Osteocyte (in vitro differentiated cells): ENCODE measurements at regions not wholly inside any gene's neighbourhood (a gene's known extent, or its start where the extent isn't known, plus 50 kb on each side); places are given as distances from the start of the nearest gene placed in this dataset.

Source experiments
- DNase-seq: peaks from one replicate; pipeline ENCODE4 v3.0.0; 2021; ENCODE audit warnings: mixed read lengths; ENCODE audit not compliant: unreplicated experiment; ENCODE audit errors: extremely low spot score
- H3K27ac Mint-ChIP-seq: one replicate; pipeline ENCODE4 v1.8.0; 2021; ENCODE audit warnings: mild to moderate bottlenecking, mixed read lengths; ENCODE audit not compliant: unreplicated experiment
- H3K27me3 Mint-ChIP-seq: one replicate; pipeline ENCODE4 v1.8.0; 2021; ENCODE audit warnings: mixed read lengths; ENCODE audit not compliant: unreplicated experiment
- H3K36me3 Mint-ChIP-seq: one replicate; pipeline ENCODE4 v1.8.0; 2021; ENCODE audit warnings: mixed read lengths; ENCODE audit not compliant: unreplicated experiment
- H3K4me1 Mint-ChIP-seq: one replicate; pipeline ENCODE4 v1.8.0; 2021; ENCODE audit warnings: mixed read lengths; ENCODE audit not compliant: unreplicated experiment
- H3K4me3 Mint-ChIP-seq: one replicate; pipeline ENCODE4 v1.8.0; 2021; ENCODE audit warnings: mild to moderate bottlenecking, moderate library complexity, mixed read lengths; ENCODE audit not compliant: unreplicated experiment
- H3K9me3 Mint-ChIP-seq: one replicate; pipeline ENCODE4 v1.8.0; 2021; ENCODE audit warnings: mixed read lengths; ENCODE audit not compliant: unreplicated experiment
- CTCF ChIP-seq: fragments of 200-600 bp; sonication (generic); IDR thresholded peaks from 2 replicates; pipeline ENCODE4 v1.5.0; 2021; ENCODE audit warnings: antibody characterized with exemption, mild to moderate bottlenecking, moderate library complexity

DNA sequence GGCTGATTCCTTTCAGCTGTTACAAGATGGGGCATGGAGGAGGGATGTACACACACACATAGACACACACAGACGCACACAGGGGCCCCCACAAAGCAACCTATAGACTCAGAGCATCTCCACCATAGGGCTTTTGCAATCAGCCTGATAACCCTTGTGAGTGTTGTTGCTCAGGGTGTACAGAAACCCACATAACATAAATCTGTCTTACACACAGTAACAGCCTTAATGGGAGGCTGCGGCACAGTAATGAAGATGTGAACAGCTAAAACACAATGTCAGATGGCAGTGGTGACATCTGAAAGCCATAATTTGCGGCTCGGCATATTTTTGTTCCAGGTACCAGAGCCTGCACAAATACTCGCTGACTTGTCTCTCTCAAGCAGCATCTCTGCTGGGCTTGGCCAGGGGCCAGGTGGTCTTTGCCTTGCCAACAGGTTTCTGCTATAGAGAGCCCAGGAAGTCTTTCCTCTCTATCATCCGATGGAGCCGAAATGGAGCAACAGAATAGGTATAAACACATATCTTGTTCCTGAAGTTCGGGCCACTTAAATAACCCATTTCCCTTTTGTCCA, 357.2 kb upstream of the GATB start:
- no peak for TF ChIP-seq CTCF

GRCh38 chr4:152117520-152117919, 356.7 kb upstream of the GATB start:
- H3K36me3 Mint-ChIP-seq: no peaks in the 10 kb centered on the region
- DNase-seq: no peak
- no peak overlapping the region for H3K4me3 Mint-ChIP-seq
- no peaks in the 10 kb centered on the region for H3K4me1 Mint-ChIP-seq
- TF ChIP-seq CTCF: no peak
- H3K27ac Mint-ChIP-seq: no peak overlapping the region
- H3K27me3 Mint-ChIP-seq: peaks cover 31% of the 10 kb centered on the region
- no peaks in the 10 kb centered on the region for H3K9me3 Mint-ChIP-seq

More for the DNA sequence above, 357.2 kb upstream of the GATB start:
- DNase-seq: no peak
- H3K27ac Mint-ChIP-seq: no peak overlapping the region
- no peaks in the 10 kb centered on the region for H3K9me3 Mint-ChIP-seq
- H3K4me1 Mint-ChIP-seq: no peaks in the 10 kb centered on the region
- peaks cover 33% of the 10 kb centered on the region for H3K27me3 Mint-ChIP-seq
- no peaks in the 10 kb centered on the region for H3K36me3 Mint-ChIP-seq
- no peak overlapping the region for H3K4me3 Mint-ChIP-seq

GRCh38 chr4:152117054-152117453, 356.2 kb upstream of the GATB start:
- Mint-ChIP-seq H3K9me3 (no peaks in the 10 kb centered on the region), H3K27me3 (peaks cover 27% of the 10 kb centered on the region), H3K4me3 (no peak overlapping the region), H3K4me1 (no peaks in the 10 kb centered on the region), H3K36me3 (no peaks in the 10 kb centered on the region), H3K27ac (no peak overlapping the region)
- TF ChIP-seq CTCF: no peak
- no peak for DNase-seq

- H3K4me3 Mint-ChIP-seq: no peak overlapping the region
- DNase-seq: no peak
- H3K9me3 Mint-ChIP-seq: no peaks in the 10 kb centered on the region
- peaks cover 26% of the 10 kb centered on the region for H3K27me3 Mint-ChIP-seq
- no peak overlapping the region for H3K27ac Mint-ChIP-seq
- H3K4me1 Mint-ChIP-seq: no peaks in the 10 kb centered on the region
- H3K36me3 Mint-ChIP-seq: no peaks in the 10 kb centered on the region
- no peak for TF ChIP-seq CTCF
Observed at GRCh38 chr4:152115794-152116193, 355.0 kb upstream of the GATB start.

DNA sequence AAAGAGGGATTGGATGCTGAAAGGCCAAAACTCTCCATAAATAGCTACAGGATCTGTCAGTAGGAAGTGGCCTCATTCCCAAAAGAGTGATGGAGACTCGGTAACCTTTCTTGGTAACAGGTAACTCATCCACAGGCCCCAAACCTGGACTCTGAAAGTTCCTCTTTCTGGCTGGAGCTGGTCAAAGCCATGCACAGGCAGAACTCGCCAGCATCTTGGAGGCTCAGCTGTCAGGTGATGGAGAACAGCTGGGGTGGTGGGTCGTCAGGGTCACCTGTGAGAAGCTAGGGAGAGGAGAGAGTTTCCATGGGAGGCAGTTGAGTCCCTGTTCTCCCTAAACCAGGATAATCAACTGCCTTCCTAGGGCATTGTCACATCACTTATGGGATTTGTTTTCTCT, 354.3 kb upstream of the GATB start:
- no peaks in the 10 kb centered on the region for H3K36me3 Mint-ChIP-seq
- TF ChIP-seq CTCF: no peak

More for the DNA sequence above, 354.3 kb upstream of the GATB start:
- Mint-ChIP-seq H3K9me3 (no peaks in the 10 kb centered on the region), H3K4me3 (no peak overlapping the region), H3K4me1 (no peaks in the 10 kb centered on the region), H3K27ac (no peak overlapping the region), H3K27me3 (peaks cover 24% of the 10 kb centered on the region)
- DNase-seq: no peak
